C4-2B (cell line): ENCODE measurements at regions not wholly inside any gene's neighbourhood (a gene's known extent, or its start where the extent isn't known, plus 50 kb on each side); places are given as distances from the start of the nearest gene placed in this dataset.
"Not testable (repeated sequence)": the region's sequence is repeated elsewhere in the genome, so short reads cannot be mapped to it uniquely, and the experiment has no call there.

ENCODE experiments used
- H3K27ac ChIP-seq: fragments of 450-650 bp; 2 replicates; pipeline ENCODE4 v1.5.1; 2017
- ZFX ChIP-seq: fragments of 450-650 bp; IDR thresholded peaks from 2 replicates; pipeline ENCODE4 v1.6.1; 2017
- TF ChIP-seq, protein P1 (sequence below): fragments of 450-650 bp; conservative IDR thresholded peaks from 2 replicates; pipeline ENCODE4 v1.5.1; 2017; ENCODE audit warnings: mild to moderate bottlenecking

- TF ChIP-seq, protein P1, sequence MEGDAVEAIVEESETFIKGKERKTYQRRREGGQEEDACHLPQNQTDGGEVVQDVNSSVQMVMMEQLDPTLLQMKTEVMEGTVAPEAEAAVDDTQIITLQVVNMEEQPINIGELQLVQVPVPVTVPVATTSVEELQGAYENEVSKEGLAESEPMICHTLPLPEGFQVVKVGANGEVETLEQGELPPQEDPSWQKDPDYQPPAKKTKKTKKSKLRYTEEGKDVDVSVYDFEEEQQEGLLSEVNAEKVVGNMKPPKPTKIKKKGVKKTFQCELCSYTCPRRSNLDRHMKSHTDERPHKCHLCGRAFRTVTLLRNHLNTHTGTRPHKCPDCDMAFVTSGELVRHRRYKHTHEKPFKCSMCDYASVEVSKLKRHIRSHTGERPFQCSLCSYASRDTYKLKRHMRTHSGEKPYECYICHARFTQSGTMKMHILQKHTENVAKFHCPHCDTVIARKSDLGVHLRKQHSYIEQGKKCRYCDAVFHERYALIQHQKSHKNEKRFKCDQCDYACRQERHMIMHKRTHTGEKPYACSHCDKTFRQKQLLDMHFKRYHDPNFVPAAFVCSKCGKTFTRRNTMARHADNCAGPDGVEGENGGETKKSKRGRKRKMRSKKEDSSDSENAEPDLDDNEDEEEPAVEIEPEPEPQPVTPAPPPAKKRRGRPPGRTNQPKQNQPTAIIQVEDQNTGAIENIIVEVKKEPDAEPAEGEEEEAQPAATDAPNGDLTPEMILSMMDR: no peak
- no peak for TF ChIP-seq ZFX
- H3K27ac ChIP-seq: no peak overlapping the region
Measured at GRCh38 chr12:89874146-89874545, 165.5 kb upstream of the ATP2B1 start.

GRCh38 chr12:89873745-89874144 lies 165.1 kb upstream of the ATP2B1 start:
- TF ChIP-seq, protein P1: no peak
- no peak for TF ChIP-seq ZFX
- H3K27ac ChIP-seq: no peak overlapping the region

GRCh38 chr12:89872922-89873630 lies 164.4 kb upstream of the ATP2B1 start:
- TF ChIP-seq ZFX: no peak
- TF ChIP-seq, protein P1: no peak
- no peak overlapping the region for H3K27ac ChIP-seq

DNA sequence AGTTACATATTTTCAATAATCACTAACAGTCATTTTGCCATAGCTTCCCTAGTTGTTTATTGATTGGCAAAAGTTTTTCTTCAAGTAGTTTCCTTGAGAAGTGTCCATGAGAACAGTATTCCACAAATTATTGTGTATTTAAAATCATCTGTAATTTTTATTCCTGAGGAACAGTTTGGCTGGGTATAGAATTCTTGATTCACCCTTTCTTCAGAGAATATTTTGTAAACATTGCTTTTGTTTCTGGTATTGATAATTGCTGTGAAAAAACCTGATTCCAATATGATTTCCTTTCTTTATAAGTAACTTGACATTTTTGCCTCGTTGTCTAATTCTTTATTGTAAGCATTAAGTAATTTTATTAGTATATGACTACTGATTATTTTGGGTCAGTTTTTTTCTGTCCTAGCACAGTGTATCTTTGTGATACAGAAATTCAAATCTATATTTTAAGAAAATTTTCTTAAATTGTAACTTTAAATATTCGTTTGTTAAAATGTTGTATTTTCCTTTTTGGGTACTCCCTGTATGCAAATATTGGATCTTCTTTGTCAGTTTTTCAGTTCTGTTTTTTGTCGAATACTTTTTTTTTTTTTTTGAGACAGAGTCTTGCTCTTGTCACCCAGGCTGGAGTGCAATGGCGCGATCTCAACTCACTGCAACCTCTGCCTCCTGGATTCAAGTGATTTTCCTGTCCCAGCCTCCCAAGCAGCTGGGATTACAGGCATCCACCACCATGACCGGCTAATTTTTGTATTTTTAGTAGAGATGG lies 162.0 kb upstream of the ATP2B1 start:
- TF ChIP-seq, protein P1: no peak
- TF ChIP-seq ZFX: no peak
- H3K27ac ChIP-seq: no peak overlapping the region

DNA sequence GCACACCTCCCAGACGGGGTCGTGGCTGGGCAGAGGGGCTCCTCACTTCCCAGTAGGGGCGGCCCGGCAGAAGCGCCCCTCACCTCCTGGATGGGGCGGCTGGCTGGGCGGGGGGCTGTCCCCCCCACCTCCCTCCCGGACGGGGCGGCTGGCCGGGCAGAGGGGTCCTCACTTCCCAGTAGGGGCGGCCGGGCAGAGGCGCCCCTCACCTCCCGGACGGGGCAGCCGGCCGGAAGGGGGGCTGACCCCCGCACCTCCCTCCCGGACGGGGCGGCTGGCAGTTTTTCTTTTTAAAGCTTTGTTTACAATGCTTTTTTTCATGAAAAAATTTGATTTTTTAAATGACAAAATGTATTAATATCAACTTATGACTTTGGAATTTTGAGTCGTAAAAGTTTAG lies 159.0 kb upstream of the ATP2B1 start:
- not testable (repeated sequence) for H3K27ac ChIP-seq

GRCh38 chr12:89864411-89864810 lies 155.8 kb upstream of the ATP2B1 start:
- no peak overlapping the region for H3K27ac ChIP-seq
- TF ChIP-seq, protein P1: no peak
- no peak for TF ChIP-seq ZFX

GRCh38 chr12:89863968-89864367 lies 155.3 kb upstream of the ATP2B1 start:
- no peak overlapping the region for H3K27ac ChIP-seq
- TF ChIP-seq, protein P1: no peak
- TF ChIP-seq ZFX: no peak
